ENCODE measurements at regions not wholly inside any gene's neighbourhood (a gene's known extent, or its start where the extent isn't known, plus 50 kb on each side); places are given as distances from the start of the nearest gene placed in this dataset.

- no peaks in the 10 kb centered on the region for H3K9me3 ChIP-seq (ENCODE audit: control insufficient read depth in 1 of 2, low read length in 2 of 2)
- H3K4me3 ChIP-seq (ENCODE audit: low read depth in 1 of 2, low read length in 2 of 2), result no peak overlapping the region
- no peaks in the 10 kb centered on the region for H3K27me3 ChIP-seq (ENCODE audit: low read depth, low read length)
- H3K36me3 ChIP-seq (ENCODE audit: control insufficient read depth in 1 of 2, insufficient read depth in 2 of 2, low read length in 2 of 2), result no peaks in the 10 kb centered on the region
- H3K4me1 ChIP-seq (ENCODE audit: control insufficient read depth in 1 of 2, insufficient read depth in 2 of 2, low read length in 2 of 2), result peaks cover 0 to 5% of the 10 kb centered on the region in 2 donors
- no peak overlapping the region for H3K27ac ChIP-seq (ENCODE audit: low read length)
Measured at GRCh38 chr12:20024194-20024593, 344.1 kb upstream of the PDE3A start.

- H3K27ac ChIP-seq (ENCODE audit: low read length), result no peak overlapping the region
- peaks cover 0 to 5% of the 10 kb centered on the region in 2 donors for H3K4me1 ChIP-seq (ENCODE audit: control insufficient read depth in 1 of 2, insufficient read depth in 2 of 2, low read length in 2 of 2)
- H3K27me3 ChIP-seq (ENCODE audit: low read depth, low read length), result no peaks in the 10 kb centered on the region
- H3K9me3 ChIP-seq (ENCODE audit: control insufficient read depth in 1 of 2, low read length in 2 of 2), result no peaks in the 10 kb centered on the region
- H3K4me3 ChIP-seq (ENCODE audit: low read depth in 1 of 2, low read length in 2 of 2), result no peak overlapping the region
- no peaks in the 10 kb centered on the region for H3K36me3 ChIP-seq (ENCODE audit: control insufficient read depth in 1 of 2, insufficient read depth in 2 of 2, low read length in 2 of 2)
Measured at GRCh38 chr12:20028033-20028432, 340.3 kb upstream of the PDE3A start.

GRCh38 chr12:20030826-20031225 is 337.5 kb upstream of the PDE3A start:
- Histone ChIP-seq H3K4me1 (ENCODE audit: control insufficient read depth in 1 of 2, insufficient read depth in 2 of 2, low read length in 2 of 2) (peaks cover 0 to 5% of the 10 kb centered on the region in 2 donors), H3K27me3 (ENCODE audit: low read depth, low read length) (no peaks in the 10 kb centered on the region), H3K36me3 (ENCODE audit: control insufficient read depth in 1 of 2, insufficient read depth in 2 of 2, low read length in 2 of 2) (no peaks in the 10 kb centered on the region), H3K27ac (ENCODE audit: low read length) (no peak overlapping the region), H3K9me3 (ENCODE audit: control insufficient read depth in 1 of 2, low read length in 2 of 2) (no peaks in the 10 kb centered on the region), H3K4me3 (ENCODE audit: low read depth in 1 of 2, low read length in 2 of 2) (no peak overlapping the region)

- Histone ChIP-seq H3K4me1 (ENCODE audit: control insufficient read depth in 1 of 2, insufficient read depth in 2 of 2, low read length in 2 of 2) (no peaks in the 10 kb centered on the region), H3K36me3 (ENCODE audit: control insufficient read depth in 1 of 2, insufficient read depth in 2 of 2, low read length in 2 of 2) (no peaks in the 10 kb centered on the region), H3K9me3 (ENCODE audit: control insufficient read depth in 1 of 2, low read length in 2 of 2) (no peaks in the 10 kb centered on the region), H3K4me3 (ENCODE audit: low read depth in 1 of 2, low read length in 2 of 2) (no peak overlapping the region), H3K27ac (ENCODE audit: low read length) (no peak overlapping the region), H3K27me3 (ENCODE audit: low read depth, low read length) (no peaks in the 10 kb centered on the region)
Measured at GRCh38 chr12:20039562-20039961, 328.8 kb upstream of the PDE3A start.

- Histone ChIP-seq H3K27ac (ENCODE audit: low read length) (no peak overlapping the region), H3K4me3 (ENCODE audit: low read depth in 1 of 2, low read length in 2 of 2) (no peak overlapping the region), H3K36me3 (ENCODE audit: control insufficient read depth in 1 of 2, insufficient read depth in 2 of 2, low read length in 2 of 2) (no peaks in the 10 kb centered on the region), H3K27me3 (ENCODE audit: low read depth, low read length) (no peaks in the 10 kb centered on the region), H3K9me3 (ENCODE audit: control insufficient read depth in 1 of 2, low read length in 2 of 2) (no peaks in the 10 kb centered on the region), H3K4me1 (ENCODE audit: control insufficient read depth in 1 of 2, insufficient read depth in 2 of 2, low read length in 2 of 2) (no peaks in the 10 kb centered on the region)
Measured at GRCh38 chr12:20040184-20040583, 328.2 kb upstream of the PDE3A start.

GRCh38 chr12:20040831-20041230 is 327.5 kb upstream of the PDE3A start:
- Histone ChIP-seq H3K9me3 (ENCODE audit: control insufficient read depth in 1 of 2, low read length in 2 of 2) (no peaks in the 10 kb centered on the region), H3K27ac (ENCODE audit: low read length) (no peak overlapping the region), H3K36me3 (ENCODE audit: control insufficient read depth in 1 of 2, insufficient read depth in 2 of 2, low read length in 2 of 2) (no peaks in the 10 kb centered on the region), H3K4me1 (ENCODE audit: control insufficient read depth in 1 of 2, insufficient read depth in 2 of 2, low read length in 2 of 2) (no peaks in the 10 kb centered on the region), H3K27me3 (ENCODE audit: low read depth, low read length) (no peaks in the 10 kb centered on the region), H3K4me3 (ENCODE audit: low read depth in 1 of 2, low read length in 2 of 2) (no peak overlapping the region)

GRCh38 chr12:20044351-20044750 is 324.0 kb upstream of the PDE3A start:
- H3K27ac ChIP-seq (ENCODE audit: low read length), result no peak overlapping the region
- H3K4me1 ChIP-seq (ENCODE audit: control insufficient read depth in 1 of 2, insufficient read depth in 2 of 2, low read length in 2 of 2), result no peaks in the 10 kb centered on the region
- no peaks in the 10 kb centered on the region for H3K36me3 ChIP-seq (ENCODE audit: control insufficient read depth in 1 of 2, insufficient read depth in 2 of 2, low read length in 2 of 2)
- no peaks in the 10 kb centered on the region for H3K9me3 ChIP-seq (ENCODE audit: control insufficient read depth in 1 of 2, low read length in 2 of 2)
- no peaks in the 10 kb centered on the region for H3K27me3 ChIP-seq (ENCODE audit: low read depth, low read length)
- no peak overlapping the region for H3K4me3 ChIP-seq (ENCODE audit: low read depth in 1 of 2, low read length in 2 of 2)

GRCh38 chr12:20044846-20045245 is 323.5 kb upstream of the PDE3A start:
- Histone ChIP-seq H3K4me3 (ENCODE audit: low read depth in 1 of 2, low read length in 2 of 2) (no peak overlapping the region), H3K9me3 (ENCODE audit: control insufficient read depth in 1 of 2, low read length in 2 of 2) (no peaks in the 10 kb centered on the region), H3K27me3 (ENCODE audit: low read depth, low read length) (no peaks in the 10 kb centered on the region), H3K36me3 (ENCODE audit: control insufficient read depth in 1 of 2, insufficient read depth in 2 of 2, low read length in 2 of 2) (no peaks in the 10 kb centered on the region), H3K4me1 (ENCODE audit: control insufficient read depth in 1 of 2, insufficient read depth in 2 of 2, low read length in 2 of 2) (no peaks in the 10 kb centered on the region), H3K27ac (ENCODE audit: low read length) (no peak overlapping the region)

- Histone ChIP-seq H3K4me1 (ENCODE audit: control insufficient read depth in 1 of 2, insufficient read depth in 2 of 2, low read length in 2 of 2) (no peaks in the 10 kb centered on the region), H3K36me3 (ENCODE audit: control insufficient read depth in 1 of 2, insufficient read depth in 2 of 2, low read length in 2 of 2) (no peaks in the 10 kb centered on the region), H3K27ac (ENCODE audit: low read length) (no peak overlapping the region), H3K4me3 (ENCODE audit: low read depth in 1 of 2, low read length in 2 of 2) (no peak overlapping the region), H3K27me3 (ENCODE audit: low read depth, low read length) (no peaks in the 10 kb centered on the region), H3K9me3 (ENCODE audit: control insufficient read depth in 1 of 2, low read length in 2 of 2) (no peaks in the 10 kb centered on the region)
Measured at GRCh38 chr12:20047901-20048300, 320.4 kb upstream of the PDE3A start.

GRCh38 chr12:20050221-20050620 is 318.1 kb upstream of the PDE3A start:
- H3K27ac ChIP-seq (ENCODE audit: low read length), result no peak overlapping the region
- no peak overlapping the region for H3K4me3 ChIP-seq (ENCODE audit: low read depth in 1 of 2, low read length in 2 of 2)
- no peaks in the 10 kb centered on the region for H3K4me1 ChIP-seq (ENCODE audit: control insufficient read depth in 1 of 2, insufficient read depth in 2 of 2, low read length in 2 of 2)
- no peaks in the 10 kb centered on the region for H3K27me3 ChIP-seq (ENCODE audit: low read depth, low read length)
- H3K9me3 ChIP-seq (ENCODE audit: control insufficient read depth in 1 of 2, low read length in 2 of 2), result no peaks in the 10 kb centered on the region
- H3K36me3 ChIP-seq (ENCODE audit: control insufficient read depth in 1 of 2, insufficient read depth in 2 of 2, low read length in 2 of 2), result no peaks in the 10 kb centered on the region

GRCh38 chr12:20053782-20054181 is 314.6 kb upstream of the PDE3A start:
- Histone ChIP-seq H3K4me3 (ENCODE audit: low read depth in 1 of 2, low read length in 2 of 2) (no peak overlapping the region), H3K27me3 (ENCODE audit: low read depth, low read length) (no peaks in the 10 kb centered on the region), H3K9me3 (ENCODE audit: control insufficient read depth in 1 of 2, low read length in 2 of 2) (no peaks in the 10 kb centered on the region), H3K4me1 (ENCODE audit: control insufficient read depth in 1 of 2, insufficient read depth in 2 of 2, low read length in 2 of 2) (no peaks in the 10 kb centered on the region), H3K27ac (ENCODE audit: low read length) (no peak overlapping the region), H3K36me3 (ENCODE audit: control insufficient read depth in 1 of 2, insufficient read depth in 2 of 2, low read length in 2 of 2) (no peaks in the 10 kb centered on the region)

GRCh38 chr12:20055856-20056255 is 312.5 kb upstream of the PDE3A start:
- Histone ChIP-seq H3K27me3 (ENCODE audit: low read depth, low read length) (no peaks in the 10 kb centered on the region), H3K4me1 (ENCODE audit: control insufficient read depth in 1 of 2, insufficient read depth in 2 of 2, low read length in 2 of 2) (no peaks in the 10 kb centered on the region), H3K36me3 (ENCODE audit: control insufficient read depth in 1 of 2, insufficient read depth in 2 of 2, low read length in 2 of 2) (no peaks in the 10 kb centered on the region), H3K4me3 (ENCODE audit: low read depth in 1 of 2, low read length in 2 of 2) (no peak overlapping the region), H3K9me3 (ENCODE audit: control insufficient read depth in 1 of 2, low read length in 2 of 2) (no peaks in the 10 kb centered on the region), H3K27ac (ENCODE audit: low read length) (no peak overlapping the region)

Measured in muscle layer of duodenum (tissue), 2 donors.